ENCODE measurements at regions not wholly inside any gene's neighbourhood (a gene's known extent, or its start where the extent isn't known, plus 50 kb on each side); places are given as distances from the start of the nearest gene placed in this dataset.

- no peaks in the 10 kb centered on the region for H3K27me3 ChIP-seq (ENCODE audit: control insufficient read depth in 4 of 4, insufficient read depth in 4 of 4, low read length in 3 of 4)
- TF ChIP-seq JUND (IDR thresholded peaks at IDR 0.05) (no peak), HNF4A (conservative IDR thresholded peaks at IDR 0.05) (no peak), RAD21 (IDR thresholded peaks at IDR 0.05) (no peak)
- TF ChIP-seq, protein P1, sequence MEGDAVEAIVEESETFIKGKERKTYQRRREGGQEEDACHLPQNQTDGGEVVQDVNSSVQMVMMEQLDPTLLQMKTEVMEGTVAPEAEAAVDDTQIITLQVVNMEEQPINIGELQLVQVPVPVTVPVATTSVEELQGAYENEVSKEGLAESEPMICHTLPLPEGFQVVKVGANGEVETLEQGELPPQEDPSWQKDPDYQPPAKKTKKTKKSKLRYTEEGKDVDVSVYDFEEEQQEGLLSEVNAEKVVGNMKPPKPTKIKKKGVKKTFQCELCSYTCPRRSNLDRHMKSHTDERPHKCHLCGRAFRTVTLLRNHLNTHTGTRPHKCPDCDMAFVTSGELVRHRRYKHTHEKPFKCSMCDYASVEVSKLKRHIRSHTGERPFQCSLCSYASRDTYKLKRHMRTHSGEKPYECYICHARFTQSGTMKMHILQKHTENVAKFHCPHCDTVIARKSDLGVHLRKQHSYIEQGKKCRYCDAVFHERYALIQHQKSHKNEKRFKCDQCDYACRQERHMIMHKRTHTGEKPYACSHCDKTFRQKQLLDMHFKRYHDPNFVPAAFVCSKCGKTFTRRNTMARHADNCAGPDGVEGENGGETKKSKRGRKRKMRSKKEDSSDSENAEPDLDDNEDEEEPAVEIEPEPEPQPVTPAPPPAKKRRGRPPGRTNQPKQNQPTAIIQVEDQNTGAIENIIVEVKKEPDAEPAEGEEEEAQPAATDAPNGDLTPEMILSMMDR (IDR thresholded peaks at IDR 0.05; ENCODE audit: low read depth, low read length, missing input control): no peak
- WGBS: 79% methylated on average over 4 of the region's 4 CpGs
These were observed 72.5 kb downstream of the GTPBP8 start for GRCh38 chr3:113063126-113063894.

GRCh38 chr3:113064183-113064582 lies 73.4 kb downstream of the GTPBP8 start:
- Histone ChIP-seq H3K4me1 (ENCODE audit: control insufficient read depth in 4 of 4, insufficient read depth in 4 of 4, low read length in 3 of 4) (no peaks in the 10 kb centered on the region), H3K9me3 (ENCODE audit: control insufficient read depth in 4 of 4, low read length in 3 of 4) (peaks cover 0 to 2% (median 0%) of the 10 kb centered on the region in 4 donors), H3K36me3 (ENCODE audit: control insufficient read depth in 4 of 4, insufficient read depth in 3 of 4, low read depth in 1 of 4, low read length in 3 of 4) (no peaks in the 10 kb centered on the region), H3K9ac (ENCODE audit: low read depth in 1 of 2, low read length in 2 of 2) (no peak overlapping the region), H3K4me3 (ENCODE audit: low read depth in 1 of 3, low read length in 3 of 3) (no peak overlapping the region), H3K27me3 (ENCODE audit: control insufficient read depth in 4 of 4, insufficient read depth in 4 of 4, low read length in 3 of 4) (no peaks in the 10 kb centered on the region), H3K27ac (ENCODE audit: low read depth in 1 of 2, low read length in 2 of 2) (no peak overlapping the region)
- WGBS: 76% methylated on average over 1 of the region's 1 CpG
- DNase-seq (ENCODE audit: low spot score): no peak
- TF ChIP-seq HNF4A (conservative IDR thresholded peaks at IDR 0.05): no peak
- no peak for TF ChIP-seq FOXA2 (IDR thresholded peaks at IDR 0.05)
- no peak for TF ChIP-seq HNF4G (IDR thresholded peaks at IDR 0.05)
- TF ChIP-seq MAX (IDR thresholded peaks at IDR 0.05): no peak
- no peak for TF ChIP-seq JUND (IDR thresholded peaks at IDR 0.05)
- TF ChIP-seq, protein P2, sequence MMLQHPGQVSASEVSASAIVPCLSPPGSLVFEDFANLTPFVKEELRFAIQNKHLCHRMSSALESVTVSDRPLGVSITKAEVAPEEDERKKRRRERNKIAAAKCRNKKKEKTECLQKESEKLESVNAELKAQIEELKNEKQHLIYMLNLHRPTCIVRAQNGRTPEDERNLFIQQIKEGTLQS (IDR thresholded peaks at IDR 0.05): no peak
- TF ChIP-seq EGR1 (IDR thresholded peaks at IDR 0.05; ENCODE audit: low read depth in 2 of 2): no peak
- TF ChIP-seq SP1 (IDR thresholded peaks at IDR 0.05): no peak
- TF ChIP-seq RXRA (IDR thresholded peaks at IDR 0.05): no peak
- no peak for TF ChIP-seq NR2F2 (IDR thresholded peaks at IDR 0.05)
- TF ChIP-seq, protein P3, sequence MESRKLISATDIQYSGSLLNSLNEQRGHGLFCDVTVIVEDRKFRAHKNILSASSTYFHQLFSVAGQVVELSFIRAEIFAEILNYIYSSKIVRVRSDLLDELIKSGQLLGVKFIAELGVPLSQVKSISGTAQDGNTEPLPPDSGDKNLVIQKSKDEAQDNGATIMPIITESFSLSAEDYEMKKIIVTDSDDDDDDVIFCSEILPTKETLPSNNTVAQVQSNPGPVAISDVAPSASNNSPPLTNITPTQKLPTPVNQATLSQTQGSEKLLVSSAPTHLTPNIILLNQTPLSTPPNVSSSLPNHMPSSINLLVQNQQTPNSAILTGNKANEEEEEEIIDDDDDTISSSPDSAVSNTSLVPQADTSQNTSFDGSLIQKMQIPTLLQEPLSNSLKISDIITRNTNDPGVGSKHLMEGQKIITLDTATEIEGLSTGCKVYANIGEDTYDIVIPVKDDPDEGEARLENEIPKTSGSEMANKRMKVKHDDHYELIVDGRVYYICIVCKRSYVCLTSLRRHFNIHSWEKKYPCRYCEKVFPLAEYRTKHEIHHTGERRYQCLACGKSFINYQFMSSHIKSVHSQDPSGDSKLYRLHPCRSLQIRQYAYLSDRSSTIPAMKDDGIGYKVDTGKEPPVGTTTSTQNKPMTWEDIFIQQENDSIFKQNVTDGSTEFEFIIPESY (IDR thresholded peaks at IDR 0.05): no peak
- TF ChIP-seq TAF1 (conservative IDR thresholded peaks at IDR 0.05): no peak
- no peak for TF ChIP-seq FOXA1 (IDR thresholded peaks at IDR 0.05)
- TF ChIP-seq YY1 (IDR thresholded peaks at IDR 0.05): no peak
- TF ChIP-seq, protein P4, sequence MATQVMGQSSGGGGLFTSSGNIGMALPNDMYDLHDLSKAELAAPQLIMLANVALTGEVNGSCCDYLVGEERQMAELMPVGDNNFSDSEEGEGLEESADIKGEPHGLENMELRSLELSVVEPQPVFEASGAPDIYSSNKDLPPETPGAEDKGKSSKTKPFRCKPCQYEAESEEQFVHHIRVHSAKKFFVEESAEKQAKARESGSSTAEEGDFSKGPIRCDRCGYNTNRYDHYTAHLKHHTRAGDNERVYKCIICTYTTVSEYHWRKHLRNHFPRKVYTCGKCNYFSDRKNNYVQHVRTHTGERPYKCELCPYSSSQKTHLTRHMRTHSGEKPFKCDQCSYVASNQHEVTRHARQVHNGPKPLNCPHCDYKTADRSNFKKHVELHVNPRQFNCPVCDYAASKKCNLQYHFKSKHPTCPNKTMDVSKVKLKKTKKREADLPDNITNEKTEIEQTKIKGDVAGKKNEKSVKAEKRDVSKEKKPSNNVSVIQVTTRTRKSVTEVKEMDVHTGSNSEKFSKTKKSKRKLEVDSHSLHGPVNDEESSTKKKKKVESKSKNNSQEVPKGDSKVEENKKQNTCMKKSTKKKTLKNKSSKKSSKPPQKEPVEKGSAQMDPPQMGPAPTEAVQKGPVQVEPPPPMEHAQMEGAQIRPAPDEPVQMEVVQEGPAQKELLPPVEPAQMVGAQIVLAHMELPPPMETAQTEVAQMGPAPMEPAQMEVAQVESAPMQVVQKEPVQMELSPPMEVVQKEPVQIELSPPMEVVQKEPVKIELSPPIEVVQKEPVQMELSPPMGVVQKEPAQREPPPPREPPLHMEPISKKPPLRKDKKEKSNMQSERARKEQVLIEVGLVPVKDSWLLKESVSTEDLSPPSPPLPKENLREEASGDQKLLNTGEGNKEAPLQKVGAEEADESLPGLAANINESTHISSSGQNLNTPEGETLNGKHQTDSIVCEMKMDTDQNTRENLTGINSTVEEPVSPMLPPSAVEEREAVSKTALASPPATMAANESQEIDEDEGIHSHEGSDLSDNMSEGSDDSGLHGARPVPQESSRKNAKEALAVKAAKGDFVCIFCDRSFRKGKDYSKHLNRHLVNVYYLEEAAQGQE (IDR thresholded peaks at IDR 0.05): no peak

More at GRCh38 chr3:113063126-113063894, 72.5 kb downstream of the GTPBP8 start:
- Histone ChIP-seq H3K9ac (ENCODE audit: low read depth in 1 of 2, low read length in 2 of 2) (no peak overlapping the region), H3K4me3 (ENCODE audit: low read depth in 1 of 3, low read length in 3 of 3) (no peak overlapping the region), H3K36me3 (ENCODE audit: control insufficient read depth in 4 of 4, insufficient read depth in 3 of 4, low read depth in 1 of 4, low read length in 3 of 4) (no peaks in the 10 kb centered on the region), H3K9me3 (ENCODE audit: control insufficient read depth in 4 of 4, low read length in 3 of 4) (peaks cover 0 to 2% (median 0%) of the 10 kb centered on the region in 4 donors), H3K27ac (ENCODE audit: low read depth in 1 of 2, low read length in 2 of 2) (no peak overlapping the region), H3K4me1 (ENCODE audit: control insufficient read depth in 4 of 4, insufficient read depth in 4 of 4, low read length in 3 of 4) (no peaks in the 10 kb centered on the region)
- no peak for DNase-seq (ENCODE audit: low spot score)
